DLD1 (cell line): ENCODE measurements at regions not wholly inside any gene's neighbourhood (a gene's known extent, or its start where the extent isn't known, plus 50 kb on each side); places are given as distances from the start of the nearest gene placed in this dataset.
"Not testable (repeated sequence)": the region's sequence is repeated elsewhere in the genome, so short reads cannot be mapped to it uniquely, and the experiment has no call there.

Source experiments
- in situ Hi-C: cut with HindIII; loops from 2 replicates; pipeline ENCODE4 v1.10.0; 2017; ENCODE audit warnings: low sequenced_read_pairs

- in situ Hi-C loops: not testable (repeated sequence)
These were observed 206.3 kb upstream of the IRF2BP2 start for GRCh38 chr1:234816186-234816851.

GRCh38 chr1:234815295-234815815, 205.4 kb upstream of the IRF2BP2 start:
- in situ Hi-C loops: not testable (repeated sequence)

- in situ Hi-C loops: not testable (repeated sequence)
These were observed 204.3 kb upstream of the IRF2BP2 start for GRCh38 chr1:234814235-234814634.

GRCh38 chr1:234811824-234812223, 201.8 kb upstream of the IRF2BP2 start:
- in situ Hi-C loops: not testable (repeated sequence)

GRCh38 chr1:234810726-234811125, 200.7 kb upstream of the IRF2BP2 start:
- in situ Hi-C loops: not testable (repeated sequence)

DNA sequence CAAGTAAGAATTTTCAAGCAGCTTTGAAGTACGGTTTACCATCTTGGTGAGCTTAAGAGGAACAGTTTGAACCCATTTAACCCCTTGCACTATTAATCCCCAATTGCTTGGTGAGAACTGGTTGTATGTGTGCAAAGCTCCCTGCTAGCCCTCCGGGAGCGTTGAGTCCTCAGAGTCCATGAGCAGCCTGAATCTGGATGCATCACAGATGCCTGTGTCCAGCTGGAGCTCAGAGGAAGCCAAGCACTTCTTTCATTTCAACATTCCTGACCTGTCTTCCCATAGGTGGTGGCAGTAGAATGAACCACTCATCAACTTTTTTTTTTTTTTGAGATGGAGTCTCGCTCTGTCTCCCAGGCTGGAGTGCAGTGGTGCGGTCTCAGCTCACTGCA, 199.9 kb upstream of the IRF2BP2 start:
- in situ Hi-C loops: not testable (repeated sequence)

DNA sequence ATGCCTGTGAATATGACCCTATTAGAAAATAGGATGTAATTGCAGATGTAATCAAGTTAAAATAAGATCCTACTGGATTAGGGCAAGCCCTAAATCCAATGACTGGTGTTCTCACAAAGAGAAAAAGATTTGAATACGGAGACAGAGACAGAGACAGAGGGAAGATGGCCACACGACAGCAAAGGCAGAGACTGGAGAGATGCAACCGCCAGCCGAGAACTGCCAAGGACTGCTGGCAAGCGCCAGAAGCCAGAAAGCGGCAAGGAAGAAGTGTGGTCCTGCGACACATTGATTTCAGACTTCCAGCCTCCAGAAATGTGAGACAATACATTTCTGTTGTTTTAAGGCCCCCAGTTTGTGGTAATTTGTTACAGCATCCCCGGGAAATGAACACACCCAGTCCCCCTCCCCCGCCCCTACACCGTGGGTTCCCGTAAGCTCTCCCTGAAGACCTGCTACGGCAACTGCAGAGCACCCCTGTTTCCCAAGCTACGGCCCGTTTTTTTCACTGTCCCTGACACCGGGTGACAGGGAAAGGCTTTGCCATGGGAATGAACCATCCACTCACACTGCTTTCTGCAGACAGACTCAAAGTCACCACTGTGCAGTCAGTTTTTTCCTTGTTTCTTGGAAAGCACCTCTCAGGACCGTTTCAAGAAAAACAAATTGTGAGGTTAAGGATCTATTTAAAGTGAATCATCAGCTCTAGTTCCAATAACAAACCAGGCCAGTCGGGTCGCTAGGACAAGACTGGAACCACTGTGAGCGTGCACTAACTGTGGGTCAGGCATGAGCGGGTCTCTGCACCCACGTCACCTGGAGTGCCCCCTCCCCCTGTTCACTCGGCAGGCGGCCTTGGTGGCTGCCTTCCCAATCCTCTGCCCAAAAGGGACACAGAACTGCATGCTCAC, 199.2 kb upstream of the IRF2BP2 start:
- in situ Hi-C loops: not testable (repeated sequence)

- in situ Hi-C loops: not testable (repeated sequence)
These were observed 198.5 kb upstream of the IRF2BP2 start for GRCh38 chr1:234808459-234808858.

- in situ Hi-C loops: not testable (repeated sequence)
These were observed 197.7 kb upstream of the IRF2BP2 start for GRCh38 chr1:234807705-234808104.

- in situ Hi-C loops: not testable (repeated sequence)
These were observed 192.6 kb upstream of the IRF2BP2 start for GRCh38 chr1:234802586-234802985.

- in situ Hi-C loops: not testable (repeated sequence)
These were observed 191.7 kb upstream of the IRF2BP2 start for GRCh38 chr1:234801636-234802035.

DNA sequence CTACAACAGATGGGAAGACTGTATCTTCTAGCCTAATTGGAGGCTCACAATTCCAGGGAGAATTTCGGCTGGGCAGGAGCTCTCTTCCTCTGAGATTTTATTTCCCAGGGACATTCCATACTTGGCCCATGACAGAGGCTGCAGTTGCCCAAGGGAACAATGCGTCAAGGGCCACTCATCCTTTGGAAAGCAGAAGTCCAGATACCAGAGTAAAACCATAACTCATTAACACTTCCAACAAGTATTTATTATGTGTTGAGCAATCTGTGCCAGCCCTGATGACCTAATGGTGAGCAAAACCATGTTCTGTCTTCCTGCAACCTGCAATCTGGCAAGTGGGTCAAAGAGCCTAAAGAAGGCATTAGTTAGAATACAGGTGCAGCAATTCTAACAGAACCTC, 191.2 kb upstream of the IRF2BP2 start:
- in situ Hi-C loops: not testable (repeated sequence)

- in situ Hi-C loops: not testable (repeated sequence)
These were observed 190.6 kb upstream of the IRF2BP2 start for GRCh38 chr1:234800563-234800962.

DNA sequence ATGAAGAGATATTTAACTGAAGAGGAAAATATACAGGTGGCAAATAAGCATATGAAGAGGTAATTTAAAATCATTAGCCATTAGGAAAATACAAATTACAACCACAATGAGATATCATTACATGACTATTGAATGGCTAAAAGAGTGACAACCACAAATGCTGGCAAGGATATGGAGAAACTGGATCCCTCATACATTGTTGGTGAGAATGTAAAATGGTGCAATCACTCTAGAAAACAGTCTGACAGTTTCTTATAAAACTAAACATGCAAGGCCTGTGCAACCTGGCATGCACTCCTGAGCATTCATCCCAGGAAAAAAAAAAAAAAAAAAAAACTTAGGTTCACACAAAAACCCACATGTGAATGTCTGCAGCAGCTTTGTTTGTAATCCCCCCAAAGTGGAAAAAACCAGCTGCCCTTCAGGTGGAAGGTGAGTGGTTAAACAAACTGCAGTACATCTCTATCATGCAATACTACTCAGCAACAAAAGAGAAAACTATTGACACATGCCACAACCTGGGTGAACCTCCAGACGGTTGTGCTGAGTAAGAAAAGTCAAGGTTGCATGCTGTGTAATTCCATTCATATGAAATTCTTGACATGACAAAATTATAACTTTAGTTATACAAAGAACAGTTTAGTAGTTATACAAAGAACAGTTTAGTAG, 189.2 kb upstream of the IRF2BP2 start:
- in situ Hi-C loops: not testable (repeated sequence)

- in situ Hi-C loops: not testable (repeated sequence)
These were observed 187.2 kb upstream of the IRF2BP2 start for GRCh38 chr1:234797216-234797615.

DNA sequence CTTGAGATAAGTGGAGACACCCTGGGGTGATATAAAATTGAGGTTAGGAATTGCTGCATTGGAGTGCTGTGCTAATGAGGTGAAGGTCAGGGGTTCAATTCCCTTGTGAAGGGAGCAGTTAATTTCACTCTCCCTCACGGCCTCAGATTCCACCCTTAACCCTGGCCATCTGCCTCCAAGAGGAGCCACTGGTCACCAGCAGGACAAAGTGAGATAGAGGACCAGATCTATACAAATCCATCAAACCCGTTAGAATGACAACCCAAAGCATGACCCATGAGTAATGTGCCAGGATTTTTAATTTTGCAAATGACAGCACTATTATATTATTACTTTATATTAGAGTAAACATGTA, 186.4 kb upstream of the IRF2BP2 start:
- in situ Hi-C loops: not testable (repeated sequence)

DNA sequence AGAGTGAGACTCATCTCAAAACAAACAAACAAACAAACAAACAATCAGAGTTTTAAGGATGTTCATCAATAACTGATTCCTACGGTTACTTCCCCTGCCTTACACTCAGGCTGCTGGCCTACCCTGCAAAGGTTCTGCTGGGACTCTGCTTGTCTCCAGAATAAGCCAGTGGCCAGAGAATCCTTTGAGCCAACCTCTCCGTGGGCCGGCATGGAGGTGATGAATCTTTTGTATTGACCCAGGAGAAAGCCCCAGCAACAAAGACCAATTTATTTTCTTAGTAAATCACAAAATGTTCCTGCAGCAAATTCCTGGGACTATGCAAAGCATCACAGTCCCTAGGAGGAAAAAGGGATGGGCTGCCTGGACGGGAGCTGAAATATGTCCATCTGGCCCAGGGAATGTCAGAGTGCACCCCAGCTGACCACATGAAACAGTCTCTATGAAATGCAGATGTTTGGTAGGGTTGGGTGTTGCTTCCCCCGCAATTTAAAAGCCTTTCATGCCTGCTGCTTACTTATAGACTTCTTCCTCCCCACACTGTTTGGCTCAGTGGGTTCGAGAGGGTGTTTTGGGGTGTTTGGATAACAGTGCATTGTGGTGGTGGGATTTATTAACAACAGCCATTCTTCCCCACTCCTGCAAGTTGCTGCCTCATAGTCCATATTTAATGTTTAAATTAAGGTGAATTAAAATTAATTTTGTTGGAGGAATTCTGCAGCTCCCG, 185.9 kb upstream of the IRF2BP2 start:
- in situ Hi-C loops: not testable (repeated sequence)

- in situ Hi-C loops: not testable (repeated sequence)
These were observed 185.0 kb upstream of the IRF2BP2 start for GRCh38 chr1:234795007-234795406.

- in situ Hi-C loops: not testable (repeated sequence)
These were observed 184.5 kb upstream of the IRF2BP2 start for GRCh38 chr1:234794452-234794851.

DNA sequence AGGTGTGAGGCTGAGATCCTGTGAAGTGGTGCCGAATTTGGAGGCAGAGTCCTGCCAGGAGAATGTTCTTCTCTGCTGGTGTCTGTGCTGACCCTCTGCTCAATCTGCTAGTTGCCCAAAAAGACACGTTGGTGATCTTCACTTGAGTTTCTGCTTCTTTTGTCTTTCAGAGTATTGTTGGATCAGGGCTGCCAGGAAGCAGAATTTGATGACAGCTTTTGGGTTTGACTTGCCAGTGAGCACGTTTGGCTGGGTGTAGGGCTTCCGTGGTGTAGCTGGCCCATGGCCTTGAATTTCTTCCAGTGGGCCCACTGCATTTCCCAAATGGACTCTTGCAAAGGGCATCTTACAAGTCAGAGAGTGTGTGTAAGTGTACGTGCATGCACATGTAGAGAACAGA, 183.9 kb upstream of the IRF2BP2 start:
- in situ Hi-C loops: not testable (repeated sequence)
